Esophagus muscularis mucosa (tissue), 4 donors: ENCODE measurements at regions not wholly inside any gene's neighbourhood (a gene's known extent, or its start where the extent isn't known, plus 50 kb on each side); places are given as distances from the start of the nearest gene placed in this dataset.

ENCODE experiments used
- DNase-seq: peaks from one replicate; pipeline ENCODE4 v3.0.0-alpha.2; 2017; ENCODE audit errors: extremely low spot score
- H3K27ac ChIP-seq, 4 donors: fragments of 200-600 bp; sonication (generic); replicated peaks in 1 of 4; 1 replicate in 3 of 4; 2 replicates in 1 of 4; pipeline ENCODE4 v1.5.1; 2016 to 2019; ENCODE audit warnings: mild to moderate bottlenecking in 1 of 4
- H3K27me3 ChIP-seq, 4 donors: fragments of 200-600 bp; sonication (generic); one replicate each; pipeline versions ENCODE4 v1.5.1 to v1.6.0; 2016 to 2019
- H3K36me3 ChIP-seq, 4 donors: fragments of 200-600 bp; sonication (generic); one replicate each; pipeline ENCODE4 v1.5.1; 2016 to 2019
- H3K4me1 ChIP-seq, 4 donors: fragments of 200-600 bp; sonication (generic); one replicate each; pipeline ENCODE4 v1.5.1; 2016 to 2019
- H3K4me3 ChIP-seq, 4 donors: fragments of 200-600 bp; sonication (generic); 1 replicate in 2 of 4; 2 replicates in 2 of 4; pipeline ENCODE4 v1.5.1; 2016 to 2019; ENCODE audit warnings: mild to moderate bottlenecking in 4 of 4, moderate library complexity in 1 of 4
- H3K9me3 ChIP-seq, 4 donors: fragments of 200-600 bp; sonication (generic); 1 replicate in 3 of 4; 2 replicates in 1 of 4; pipeline ENCODE4 v1.5.1; 2016 to 2019
- CTCF ChIP-seq, 3 experiments: fragments of 200-600 bp in 2 of 3; fragments of 450-650 bp in 1 of 3; sonication (generic) in 2 of 3; IDR thresholded peaks; one replicate each; pipeline ENCODE4 v1.5.1; 2017 to 2019; ENCODE audit warnings: antibody characterized with exemption in 3 of 3, mild to moderate bottlenecking in 2 of 3, moderate library complexity in 1 of 3
- EP300 ChIP-seq: sonication (generic); formaldehyde crosslinking; IDR thresholded peaks from one replicate; pipeline ENCODE4 v1.6.1; 2017; ENCODE audit warnings: antibody characterized with exemption
- POLR2A ChIP-seq: fragments of 450-650 bp; IDR thresholded peaks from one replicate; pipeline ENCODE4 v1.6.1; 2017; ENCODE audit warnings: antibody characterized with exemption, moderate library complexity, mild to moderate bottlenecking, low read depth
- POLR2AphosphoS5 ChIP-seq, 2 donors: sonication (generic); formaldehyde crosslinking; IDR thresholded peaks; one replicate each; pipeline ENCODE4 v1.6.1; 2017; ENCODE audit warnings: antibody characterized with exemption in 2 of 2
- WGBS: methylation state at CpG from one replicate; pipeline ENCODE4 v1.1.5; 2018; 5-methylcytosine and 5-hydroxymethylcytosine counted together
- intact Hi-C: fragments of 100-400 bp; cut with DNase I; formaldehyde crosslinking; loops from one replicate; pipeline ENCODE4 v1.15.1; 2023

GRCh38 chr21:14744368-14744767, 198.3 kb upstream of the SAMSN1 start:
- no peak for TF ChIP-seq EP300
- no peak for TF ChIP-seq POLR2A
- no peak for TF ChIP-seq POLR2AphosphoS5 (IDR thresholded peaks at IDR 0.05)
- no peak for TF ChIP-seq CTCF (IDR thresholded peaks at IDR 0.05)
- H3K9me3 ChIP-seq = no peaks in the 10 kb centered on the region
- DNase-seq = no peak
- H3K36me3 ChIP-seq = no peaks in the 10 kb centered on the region
- 94% methylated on average over 1 of the region's 1 CpG for WGBS
- no peak overlapping the region for H3K4me3 ChIP-seq
- H3K4me1 ChIP-seq = no peaks in the 10 kb centered on the region
- H3K27me3 ChIP-seq = no peaks in the 10 kb centered on the region
- intact Hi-C loops = no loop called here
- H3K27ac ChIP-seq = no peak overlapping the region

GRCh38 chr21:14742119-14742518, 196.0 kb upstream of the SAMSN1 start:
- H3K4me1 ChIP-seq = no peaks in the 10 kb centered on the region
- no peaks in the 10 kb centered on the region for H3K36me3 ChIP-seq
- H3K4me3 ChIP-seq = no peak overlapping the region
- no peak overlapping the region for H3K27ac ChIP-seq
- TF ChIP-seq CTCF (IDR thresholded peaks at IDR 0.05) = no peak
- no peak for TF ChIP-seq POLR2A
- no peak for TF ChIP-seq EP300
- no peak for TF ChIP-seq POLR2AphosphoS5 (IDR thresholded peaks at IDR 0.05)
- H3K27me3 ChIP-seq = no peaks in the 10 kb centered on the region
- WGBS = 63% methylated on average over 2 of the region's 2 CpGs
- intact Hi-C loops = no loop called here
- no peaks in the 10 kb centered on the region for H3K9me3 ChIP-seq
- no peak for DNase-seq

- Histone ChIP-seq H3K27ac (no peak overlapping the region), H3K27me3 (no peaks in the 10 kb centered on the region), H3K4me3 (no peak overlapping the region), H3K4me1 (no peaks in the 10 kb centered on the region), H3K9me3 (no peaks in the 10 kb centered on the region), H3K36me3 (no peaks in the 10 kb centered on the region)
- DNase-seq = no peak
- WGBS = 88% methylated on average over 1 of the region's 1 CpG
- no peak for TF ChIP-seq EP300
- TF ChIP-seq POLR2AphosphoS5 (IDR thresholded peaks at IDR 0.05) = no peak
- no peak for TF ChIP-seq POLR2A
- TF ChIP-seq CTCF (IDR thresholded peaks at IDR 0.05) = no peak
- intact Hi-C loops = no loop called here
These were observed 195.1 kb upstream of the SAMSN1 start for GRCh38 chr21:14741256-14741655.

GRCh38 chr21:14740692-14741091, 194.6 kb upstream of the SAMSN1 start:
- no peaks in the 10 kb centered on the region for H3K4me1 ChIP-seq
- H3K4me3 ChIP-seq = no peak overlapping the region
- H3K27ac ChIP-seq = no peak overlapping the region
- DNase-seq = no peak
- H3K9me3 ChIP-seq = no peaks in the 10 kb centered on the region
- intact Hi-C loops = no loop called here
- WGBS = 55% methylated on average over 1 of the region's 1 CpG
- H3K27me3 ChIP-seq = no peaks in the 10 kb centered on the region
- no peaks in the 10 kb centered on the region for H3K36me3 ChIP-seq
- no peak for TF ChIP-seq EP300
- TF ChIP-seq POLR2AphosphoS5 (IDR thresholded peaks at IDR 0.05) = no peak
- TF ChIP-seq CTCF (IDR thresholded peaks at IDR 0.05) = no peak
- no peak for TF ChIP-seq POLR2A

GRCh38 chr21:14740116-14740515, 194.0 kb upstream of the SAMSN1 start:
- intact Hi-C loops = no loop called here
- 94% methylated on average over 3 of the region's 3 CpGs for WGBS
- H3K4me1 ChIP-seq = no peaks in the 10 kb centered on the region
- H3K27me3 ChIP-seq = no peaks in the 10 kb centered on the region
- H3K27ac ChIP-seq = no peak overlapping the region
- H3K36me3 ChIP-seq = no peaks in the 10 kb centered on the region
- TF ChIP-seq POLR2AphosphoS5 (IDR thresholded peaks at IDR 0.05) = no peak
- TF ChIP-seq CTCF (IDR thresholded peaks at IDR 0.05) = no peak
- no peak for TF ChIP-seq EP300
- no peak for TF ChIP-seq POLR2A
- no peak for DNase-seq
- no peaks in the 10 kb centered on the region for H3K9me3 ChIP-seq
- H3K4me3 ChIP-seq = no peak overlapping the region
